SK-N-SH treated with all-trans-retinoic acid at 6 μM for 48 hours (cell line): ENCODE measurements at regions not wholly inside any gene's neighbourhood (a gene's known extent, or its start where the extent isn't known, plus 50 kb on each side); places are given as distances from the start of the nearest gene placed in this dataset.

Experiments used
- ATAC-seq: fragments of 200-7000 bp; cut with Tn5 transposase; 3 replicates; pipeline ENCODE4 v1.9.1; 2020; ENCODE audit warnings: mild to moderate bottlenecking, moderate library complexity
- ARNTL ChIP-seq: fragments of 450-650 bp; formaldehyde crosslinking; IDR thresholded peaks from 2 replicates; pipeline ENCODE4 v1.5.0; 2020; ENCODE audit warnings: low read depth, mild to moderate bottlenecking, moderate library complexity, borderline replicate concordance
- BACH2 ChIP-seq: fragments of 250-450 bp; sonication (Bioruptor Pico); IDR thresholded peaks from 2 replicates; pipeline ENCODE4 v1.9.0; 2021; ENCODE audit warnings: mild to moderate bottlenecking, borderline replicate concordance
- CSDC2 ChIP-seq: fragments of 250-450 bp; sonication (Bioruptor Pico); IDR thresholded peaks from 2 replicates; pipeline ENCODE4 v1.5.0; 2020; ENCODE audit warnings: mild to moderate bottlenecking, moderate library complexity
- ESRRG ChIP-seq: fragments of 250-450 bp; sonication (Bioruptor Pico); IDR thresholded peaks from 2 replicates; pipeline ENCODE4 v1.6.1; 2021; ENCODE audit warnings: mild to moderate bottlenecking
- GLIS3 ChIP-seq: fragments of 250-450 bp; sonication (Bioruptor Pico); IDR thresholded peaks from 2 replicates; pipeline ENCODE4 v1.5.0; 2020; ENCODE audit warnings: mild to moderate bottlenecking, moderate library complexity
- ISL1 ChIP-seq: fragments of 250-450 bp; sonication (Bioruptor Pico); IDR thresholded peaks from 2 replicates; pipeline ENCODE4 v2.1.2; 2022; ENCODE audit warnings: mild to moderate bottlenecking, moderate library complexity
- OSR1 ChIP-seq: fragments of 250-450 bp; sonication (Bioruptor Pico); IDR thresholded peaks from 2 replicates; pipeline ENCODE4 v1.8.0; 2022; ENCODE audit warnings: moderate library complexity, mild to moderate bottlenecking, inconsistent platforms
- RARB ChIP-seq: fragments of 250-450 bp; sonication (Bioruptor Pico); IDR thresholded peaks from 2 replicates; pipeline ENCODE4 v1.8.0; 2021; ENCODE audit warnings: mild to moderate bottlenecking, moderate library complexity
- SNAI2 ChIP-seq: fragments of 250-450 bp; sonication (Bioruptor Pico); IDR thresholded peaks from 2 replicates; pipeline ENCODE4 v1.5.0; 2020; ENCODE audit warnings: mild to moderate bottlenecking, moderate library complexity
- TCF4 ChIP-seq: fragments of 250-450 bp; sonication (Bioruptor Pico); IDR thresholded peaks from 2 replicates; pipeline ENCODE4 v1.8.0; 2021; ENCODE audit warnings: mild to moderate bottlenecking, moderate library complexity, borderline replicate concordance
- TOX ChIP-seq: fragments of 250-450 bp; sonication (Bioruptor Pico); IDR thresholded peaks from 2 replicates; pipeline ENCODE4 v1.8.0; 2021; ENCODE audit warnings: mild to moderate bottlenecking, moderate library complexity, borderline replicate concordance
- ZC3H10 ChIP-seq: fragments of 250-450 bp; sonication (Bioruptor Pico); IDR thresholded peaks from 2 replicates; pipeline ENCODE4 v1.5.1; 2021; ENCODE audit warnings: mild to moderate bottlenecking, moderate library complexity
- ZFP3 ChIP-seq: fragments of 250-450 bp; sonication (Bioruptor Pico); IDR thresholded peaks from 2 replicates; pipeline ENCODE4 v1.5.0; 2020; ENCODE audit warnings: mild to moderate bottlenecking, moderate library complexity
- ZFP30 ChIP-seq: fragments of 450-650 bp; formaldehyde crosslinking; IDR thresholded peaks from 2 replicates; pipeline ENCODE4 v1.5.0; 2022; ENCODE audit warnings: mild to moderate bottlenecking, moderate library complexity
- ZNF565 ChIP-seq: fragments of 450-650 bp; formaldehyde crosslinking; conservative IDR thresholded peaks from 2 replicates; pipeline ENCODE4 v1.5.0; 2020; ENCODE audit warnings: low read depth, mild to moderate bottlenecking, moderate library complexity
- ZNF70 ChIP-seq: fragments of 450-650 bp; formaldehyde crosslinking; IDR thresholded peaks from 2 replicates; pipeline ENCODE4 v1.5.0; 2020; ENCODE audit warnings: mild to moderate bottlenecking, moderate library complexity
- TF ChIP-seq, protein P1 (sequence below): fragments of 250-450 bp; sonication (Bioruptor Pico); IDR thresholded peaks from 2 replicates; pipeline ENCODE4 v1.8.0; 2020; ENCODE audit warnings: mild to moderate bottlenecking, moderate library complexity, borderline replicate concordance
- TF ChIP-seq, protein P2 (sequence below): fragments of 250-450 bp; sonication (Bioruptor Pico); IDR thresholded peaks from 2 replicates; pipeline ENCODE4 v1.8.0; 2021; ENCODE audit warnings: low read depth, mild to moderate bottlenecking, moderate library complexity, borderline replicate concordance
- TF ChIP-seq, protein P3 (sequence below): fragments of 250-450 bp; sonication (Bioruptor Pico); IDR thresholded peaks from 2 replicates; pipeline ENCODE4 v1.5.1; 2021; ENCODE audit warnings: mild to moderate bottlenecking, moderate library complexity
- TF ChIP-seq, protein P4 (sequence below): fragments of 250-450 bp; sonication (Bioruptor Pico); IDR thresholded peaks from 2 replicates; pipeline ENCODE4 v1.5.0; 2020; ENCODE audit warnings: mild to moderate bottlenecking, moderate library complexity

DNA sequence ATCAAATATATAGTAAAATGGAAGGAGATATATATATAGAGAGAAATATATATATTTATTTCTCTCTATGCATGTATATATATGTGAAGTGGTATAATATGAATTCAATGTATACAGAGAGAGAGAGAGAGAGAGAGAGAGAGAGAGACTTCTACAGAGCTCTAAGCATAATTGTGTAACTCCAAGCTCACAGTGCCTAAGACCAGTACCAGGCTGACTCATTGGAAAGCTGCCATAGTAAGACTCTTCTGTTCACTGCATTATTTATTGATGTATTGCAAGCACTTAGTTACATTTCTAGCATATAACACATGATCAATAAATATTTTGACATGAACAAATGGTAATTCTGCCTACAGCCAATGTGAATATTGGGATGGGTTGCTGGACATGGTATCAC, 1734.7 kb downstream of the SLITRK1 start:
- ATAC-seq: no peak
- TF ChIP-seq SNAI2 (no peak), ZFP3 (CRISPR knock-in tag) (no peak), CSDC2 (CRISPR knock-in tag) (no peak), TCF4 (CRISPR knock-in tag) (no peak), ZNF70 (no peak), OSR1 (CRISPR knock-in tag) (no peak), ZFP30 (CRISPR knock-in tag) (no peak)
- TF ChIP-seq, protein P1, sequence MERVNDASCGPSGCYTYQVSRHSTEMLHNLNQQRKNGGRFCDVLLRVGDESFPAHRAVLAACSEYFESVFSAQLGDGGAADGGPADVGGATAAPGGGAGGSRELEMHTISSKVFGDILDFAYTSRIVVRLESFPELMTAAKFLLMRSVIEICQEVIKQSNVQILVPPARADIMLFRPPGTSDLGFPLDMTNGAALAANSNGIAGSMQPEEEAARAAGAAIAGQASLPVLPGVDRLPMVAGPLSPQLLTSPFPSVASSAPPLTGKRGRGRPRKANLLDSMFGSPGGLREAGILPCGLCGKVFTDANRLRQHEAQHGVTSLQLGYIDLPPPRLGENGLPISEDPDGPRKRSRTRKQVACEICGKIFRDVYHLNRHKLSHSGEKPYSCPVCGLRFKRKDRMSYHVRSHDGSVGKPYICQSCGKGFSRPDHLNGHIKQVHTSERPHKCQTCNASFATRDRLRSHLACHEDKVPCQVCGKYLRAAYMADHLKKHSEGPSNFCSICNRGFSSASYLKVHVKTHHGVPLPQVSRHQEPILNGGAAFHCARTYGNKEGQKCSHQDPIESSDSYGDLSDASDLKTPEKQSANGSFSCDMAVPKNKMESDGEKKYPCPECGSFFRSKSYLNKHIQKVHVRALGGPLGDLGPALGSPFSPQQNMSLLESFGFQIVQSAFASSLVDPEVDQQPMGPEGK (CRISPR knock-in tag): no peak
- TF ChIP-seq, protein P2, sequence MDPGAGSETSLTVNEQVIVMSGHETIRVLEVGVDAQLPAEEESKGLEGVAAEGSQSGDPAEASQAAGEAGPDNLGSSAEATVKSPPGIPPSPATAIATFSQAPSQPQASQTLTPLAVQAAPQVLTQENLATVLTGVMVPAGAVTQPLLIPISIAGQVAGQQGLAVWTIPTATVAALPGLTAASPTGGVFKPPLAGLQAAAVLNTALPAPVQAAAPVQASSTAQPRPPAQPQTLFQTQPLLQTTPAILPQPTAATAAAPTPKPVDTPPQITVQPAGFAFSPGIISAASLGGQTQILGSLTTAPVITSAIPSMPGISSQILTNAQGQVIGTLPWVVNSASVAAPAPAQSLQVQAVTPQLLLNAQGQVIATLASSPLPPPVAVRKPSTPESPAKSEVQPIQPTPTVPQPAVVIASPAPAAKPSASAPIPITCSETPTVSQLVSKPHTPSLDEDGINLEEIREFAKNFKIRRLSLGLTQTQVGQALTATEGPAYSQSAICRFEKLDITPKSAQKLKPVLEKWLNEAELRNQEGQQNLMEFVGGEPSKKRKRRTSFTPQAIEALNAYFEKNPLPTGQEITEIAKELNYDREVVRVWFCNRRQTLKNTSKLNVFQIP: no peak

DNA sequence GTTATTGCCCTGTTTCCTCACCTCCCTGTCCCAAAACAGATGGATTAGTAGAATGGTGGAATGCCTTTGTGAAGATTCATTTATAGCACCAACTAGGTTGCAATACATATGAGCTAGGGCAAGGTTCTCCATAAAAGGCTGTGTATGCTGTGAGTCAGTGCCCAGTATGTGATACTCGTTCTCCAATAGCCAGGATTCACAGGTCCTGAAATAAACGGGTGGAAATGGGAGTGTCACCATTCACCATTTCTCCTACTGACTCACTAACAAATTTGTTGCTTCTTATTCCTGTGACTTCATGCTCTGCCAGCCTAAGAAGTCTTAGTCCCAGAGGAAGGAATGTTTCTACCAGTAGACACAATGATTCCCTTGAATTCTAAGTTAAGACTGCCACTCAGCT, 1745.4 kb downstream of the SLITRK1 start:
- ATAC-seq: no peak
- TF ChIP-seq, protein P3, sequence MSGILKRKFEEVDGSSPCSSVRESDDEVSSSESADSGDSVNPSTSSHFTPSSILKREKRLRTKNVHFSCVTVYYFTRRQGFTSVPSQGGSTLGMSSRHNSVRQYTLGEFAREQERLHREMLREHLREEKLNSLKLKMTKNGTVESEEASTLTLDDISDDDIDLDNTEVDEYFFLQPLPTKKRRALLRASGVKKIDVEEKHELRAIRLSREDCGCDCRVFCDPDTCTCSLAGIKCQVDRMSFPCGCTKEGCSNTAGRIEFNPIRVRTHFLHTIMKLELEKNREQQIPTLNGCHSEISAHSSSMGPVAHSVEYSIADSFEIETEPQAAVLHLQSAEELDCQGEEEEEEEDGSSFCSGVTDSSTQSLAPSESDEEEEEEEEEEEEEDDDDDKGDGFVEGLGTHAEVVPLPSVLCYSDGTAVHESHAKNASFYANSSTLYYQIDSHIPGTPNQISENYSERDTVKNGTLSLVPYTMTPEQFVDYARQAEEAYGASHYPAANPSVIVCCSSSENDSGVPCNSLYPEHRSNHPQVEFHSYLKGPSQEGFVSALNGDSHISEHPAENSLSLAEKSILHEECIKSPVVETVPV (CRISPR knock-in tag): no peak
- TF ChIP-seq ZNF565 (CRISPR knock-in tag) (no peak), GLIS3 (CRISPR knock-in tag) (no peak), RARB (CRISPR knock-in tag) (no peak), TOX (no peak), SNAI2 (no peak), ZC3H10 (CRISPR knock-in tag) (no peak), CSDC2 (CRISPR knock-in tag) (no peak), ZFP30 (CRISPR knock-in tag) (no peak), TCF4 (CRISPR knock-in tag) (no peak), OSR1 (CRISPR knock-in tag) (no peak), ISL1 (CRISPR knock-in tag) (no peak), BACH2 (CRISPR knock-in tag) (no peak), ZFP3 (CRISPR knock-in tag) (no peak), ESRRG (CRISPR knock-in tag) (no peak), ARNTL (no peak), ZNF70 (no peak)
- TF ChIP-seq, protein P4, sequence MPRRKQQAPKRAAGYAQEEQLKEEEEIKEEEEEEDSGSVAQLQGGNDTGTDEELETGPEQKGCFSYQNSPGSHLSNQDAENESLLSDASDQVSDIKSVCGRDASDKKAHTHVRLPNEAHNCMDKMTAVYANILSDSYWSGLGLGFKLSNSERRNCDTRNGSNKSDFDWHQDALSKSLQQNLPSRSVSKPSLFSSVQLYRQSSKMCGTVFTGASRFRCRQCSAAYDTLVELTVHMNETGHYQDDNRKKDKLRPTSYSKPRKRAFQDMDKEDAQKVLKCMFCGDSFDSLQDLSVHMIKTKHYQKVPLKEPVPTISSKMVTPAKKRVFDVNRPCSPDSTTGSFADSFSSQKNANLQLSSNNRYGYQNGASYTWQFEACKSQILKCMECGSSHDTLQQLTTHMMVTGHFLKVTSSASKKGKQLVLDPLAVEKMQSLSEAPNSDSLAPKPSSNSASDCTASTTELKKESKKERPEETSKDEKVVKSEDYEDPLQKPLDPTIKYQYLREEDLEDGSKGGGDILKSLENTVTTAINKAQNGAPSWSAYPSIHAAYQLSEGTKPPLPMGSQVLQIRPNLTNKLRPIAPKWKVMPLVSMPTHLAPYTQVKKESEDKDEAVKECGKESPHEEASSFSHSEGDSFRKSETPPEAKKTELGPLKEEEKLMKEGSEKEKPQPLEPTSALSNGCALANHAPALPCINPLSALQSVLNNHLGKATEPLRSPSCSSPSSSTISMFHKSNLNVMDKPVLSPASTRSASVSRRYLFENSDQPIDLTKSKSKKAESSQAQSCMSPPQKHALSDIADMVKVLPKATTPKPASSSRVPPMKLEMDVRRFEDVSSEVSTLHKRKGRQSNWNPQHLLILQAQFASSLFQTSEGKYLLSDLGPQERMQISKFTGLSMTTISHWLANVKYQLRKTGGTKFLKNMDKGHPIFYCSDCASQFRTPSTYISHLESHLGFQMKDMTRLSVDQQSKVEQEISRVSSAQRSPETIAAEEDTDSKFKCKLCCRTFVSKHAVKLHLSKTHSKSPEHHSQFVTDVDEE (CRISPR knock-in tag): no peak
- TF ChIP-seq, protein P1 (CRISPR knock-in tag): no peak
- TF ChIP-seq, protein P2: no peak
